Tibial artery (tissue), 4 donors: ENCODE measurements at regions not wholly inside any gene's neighbourhood (a gene's known extent, or its start where the extent isn't known, plus 50 kb on each side); places are given as distances from the start of the nearest gene placed in this dataset.

Source experiments
- DNase-seq, 2 donors: peaks; one replicate each; pipeline ENCODE4 v3.0.0-alpha.2; 2019
- H3K27ac ChIP-seq, 2 donors: fragments of 200-600 bp; sonication (generic) in 1 of 2; 1 replicate in 1 of 2; 2 replicates in 1 of 2; pipeline ENCODE4 v1.5.1; 2018 to 2019; ENCODE audit warnings: mild to moderate bottlenecking in 1 of 2
- H3K27me3 ChIP-seq, 2 donors: fragments of 200-600 bp; sonication (generic) in 1 of 2; one replicate each; pipeline versions ENCODE4 v1.5.1 to v1.6.0; 2016 to 2019
- H3K36me3 ChIP-seq, 3 donors: fragments of 200-600 bp; sonication (generic) in 2 of 3; one replicate each; pipeline ENCODE4 v1.5.1; 2016 to 2019; ENCODE audit warnings: mild to moderate bottlenecking in 2 of 3
- H3K4me1 ChIP-seq, 4 donors: fragments of 200-600 bp; sonication (generic) in 2 of 4; 1 replicate in 3 of 4; 2 replicates in 1 of 4; pipeline ENCODE4 v1.5.1; 2016 to 2019
- H3K4me3 ChIP-seq, 2 donors: fragments of 200-600 bp; sonication (generic) in 1 of 2; 1 replicate in 1 of 2; 2 replicates in 1 of 2; pipeline ENCODE4 v1.5.1; 2018 to 2019; ENCODE audit warnings: mild to moderate bottlenecking in 2 of 2
- H3K9me3 ChIP-seq, 3 donors: fragments of 200-600 bp; sonication (generic) in 1 of 3; one replicate each; pipeline ENCODE4 v1.5.1; 2016 to 2019
- CTCF ChIP-seq, 2 experiments: fragments of 200-600 bp in 1 of 2; fragments of 450-650 bp in 1 of 2; IDR thresholded peaks; one replicate each; pipeline ENCODE4 v1.5.1; 2017 to 2019; ENCODE audit warnings: antibody characterized with exemption in 2 of 2, mild to moderate bottlenecking in 1 of 2, moderate library complexity in 1 of 2
- intact Hi-C: fragments of 100-400 bp; cut with DNase I; formaldehyde crosslinking; loops from one replicate; pipeline ENCODE4 v1.15.0; 2023; ENCODE audit warnings: low total_unique reads

GRCh38 chr9:93893899-93894690 lies 61.1 kb downstream of the BARX1 start:
- peak in 1 of 2 donors; percentile 48 for DNase-seq
- no peak overlapping the region for H3K27ac ChIP-seq

GRCh38 chr9:93893194-93893593 lies 62.0 kb downstream of the BARX1 start:
- Histone ChIP-seq H3K36me3 (no peaks in the 10 kb centered on the region), H3K4me1 (no peaks in the 10 kb centered on the region), H3K27me3 (peaks cover 0 to 5% of the 10 kb centered on the region in 2 donors), H3K4me3 (no peak overlapping the region), H3K9me3 (peaks cover 0 to 8% (median 7%) of the 10 kb centered on the region in 3 donors), H3K27ac (no peak overlapping the region)
- no peak for DNase-seq
- no peak for TF ChIP-seq CTCF (IDR thresholded peaks at IDR 0.05)
- intact Hi-C loops = no loop called here

More at GRCh38 chr9:93893899-93894690, 61.1 kb downstream of the BARX1 start:
- H3K36me3 ChIP-seq = no peaks in the 10 kb centered on the region
- peaks cover 0 to 8% (median 7%) of the 10 kb centered on the region in 3 donors for H3K9me3 ChIP-seq
- intact Hi-C loops = no loop called here
- H3K27me3 ChIP-seq = peaks cover 0 to 5% of the 10 kb centered on the region in 2 donors
- no peaks in the 10 kb centered on the region for H3K4me1 ChIP-seq
- no peak overlapping the region for H3K4me3 ChIP-seq
- no peak for TF ChIP-seq CTCF (IDR thresholded peaks at IDR 0.05)

GRCh38 chr9:93892748-93893147 lies 62.4 kb downstream of the BARX1 start:
- Histone ChIP-seq H3K27me3 (peaks cover 0 to 5% of the 10 kb centered on the region in 2 donors), H3K27ac (no peak overlapping the region), H3K4me3 (no peak overlapping the region), H3K4me1 (no peaks in the 10 kb centered on the region), H3K9me3 (peaks cover 0 to 8% (median 7%) of the 10 kb centered on the region in 3 donors), H3K36me3 (no peaks in the 10 kb centered on the region)
- no peak for DNase-seq
- no peak for TF ChIP-seq CTCF (IDR thresholded peaks at IDR 0.05)
- intact Hi-C loops = no loop called here

- intact Hi-C loops = no loop called here
- TF ChIP-seq CTCF (IDR thresholded peaks at IDR 0.05) = no peak
- H3K4me1 ChIP-seq = no peaks in the 10 kb centered on the region
- peaks cover 0 to 5% of the 10 kb centered on the region in 2 donors for H3K27me3 ChIP-seq
- H3K4me3 ChIP-seq = no peak overlapping the region
- no peaks in the 10 kb centered on the region for H3K36me3 ChIP-seq
- H3K9me3 ChIP-seq = peaks cover 0 to 8% (median 7%) of the 10 kb centered on the region in 3 donors
- H3K27ac ChIP-seq = no peak overlapping the region
- DNase-seq = peak in 1 of 2 donors; percentile 21
Measured at GRCh38 chr9:93891549-93892310, 63.4 kb downstream of the BARX1 start.

GRCh38 chr9:93891050-93891449 lies 64.1 kb downstream of the BARX1 start:
- Histone ChIP-seq H3K27me3 (peaks cover 0 to under 1% of the 10 kb centered on the region in 2 donors), H3K4me3 (no peak overlapping the region), H3K36me3 (no peaks in the 10 kb centered on the region), H3K4me1 (no peaks in the 10 kb centered on the region), H3K9me3 (peaks cover 0 to 8% (median 7%) of the 10 kb centered on the region in 3 donors), H3K27ac (no peak overlapping the region)
- no peak for TF ChIP-seq CTCF (IDR thresholded peaks at IDR 0.05)
- intact Hi-C loops = no loop called here
- DNase-seq = no peak
